Panc1 (cell line): ENCODE measurements at regions not wholly inside any gene's neighbourhood (a gene's known extent, or its start where the extent isn't known, plus 50 kb on each side); places are given as distances from the start of the nearest gene placed in this dataset.

Experiments used
- ATAC-seq: fragments of 200-7000 bp; cut with Tn5 transposase; 2 replicates; pipeline ENCODE4 v1.9.1; 2020; ENCODE audit warnings: mild to moderate bottlenecking, moderate library complexity
- BruUV-seq: library from RNA; stranded (reverse); fragments of 400-500 nt; replicated peaks from 2 replicates; lab custom pipeline; 2021; lab: Mats Ljungman, UMichigan
- CTCF ChIA-PET: fragments of 300-600 bp; sonication (Branson Sonifier 250); formaldehyde crosslinking; loops from one replicate; lab custom pipeline; 2022; ENCODE audit warnings: antibody characterized with exemption; lab: Charles Lee
- POLR2A ChIA-PET: fragments of 300-600 bp; sonication (Branson Sonifier 250); formaldehyde crosslinking; loops from one replicate; lab custom pipeline; 2022; ENCODE audit warnings: antibody characterized with exemption; lab: Charles Lee
- DNase-seq: peaks from one replicate; pipeline ENCODE4 v3.0.0-alpha.2; 2010; ENCODE audit warnings: low read depth, low spot score
- H3K27ac ChIP-seq: 2 replicates; pipeline ENCODE4 v1.5.1; 2011; ENCODE audit warnings: mild to moderate bottlenecking, low read length, inconsistent platforms
- H3K27me3 ChIP-seq: fragments of 200-500 bp; sonication (Bioruptor generic); 2 replicates; pipeline ENCODE4 v1.6.0; 2014; ENCODE audit warnings: low read length, inconsistent platforms; ENCODE audit not compliant: control insufficient read depth, insufficient read depth
- H3K36me3 ChIP-seq: fragments of 200-500 bp; sonication (Bioruptor generic); 2 replicates; pipeline ENCODE4 v1.5.1; 2014; ENCODE audit warnings: inconsistent platforms, mild to moderate bottlenecking, low read length, moderate library complexity; ENCODE audit not compliant: control insufficient read depth, insufficient read depth
- H3K4me1 ChIP-seq: 2 replicates; pipeline ENCODE4 v1.5.1; 2011; ENCODE audit warnings: inconsistent platforms, mild to moderate bottlenecking, low read length, moderate library complexity; ENCODE audit not compliant: control insufficient read depth, insufficient read depth
- H3K4me3 ChIP-seq, 2 experiments: 2 replicates each; pipeline ENCODE4 v1.5.1; 2011 to 2012; ENCODE audit warnings: low read depth in 2 of 2, low read length in 2 of 2, mild to moderate bottlenecking in 2 of 2, inconsistent platforms in 1 of 2, moderate library complexity in 1 of 2
- H3K9me3 ChIP-seq: fragments of 200-500 bp; sonication (Bioruptor generic); 2 replicates; pipeline ENCODE4 v1.5.1; 2014; ENCODE audit warnings: low read depth, mild to moderate bottlenecking, inconsistent platforms, low read length, moderate library complexity; ENCODE audit not compliant: control insufficient read depth, insufficient read depth
- CTCF ChIP-seq: fragments of 450-650 bp; IDR thresholded peaks from 2 replicates; pipeline ENCODE4 v1.5.1; 2017; ENCODE audit warnings: mild to moderate bottlenecking
- POLR2AphosphoS5 ChIP-seq: IDR thresholded peaks from 2 replicates; pipeline ENCODE4 v1.6.1; 2012; ENCODE audit warnings: mild to moderate bottlenecking, low read depth, low read length, moderate library complexity
- REST ChIP-seq, 2 experiments: IDR thresholded peaks; 2 replicates each; pipeline ENCODE4 v1.6.1; 2011 to 2012; ENCODE audit warnings: low read depth in 2 of 2, control low read depth in 1 of 2, low read length in 1 of 2, mild to moderate bottlenecking in 1 of 2, moderate library complexity in 1 of 2; ENCODE audit not compliant: insufficient read depth in 1 of 2
- SIN3A ChIP-seq: IDR thresholded peaks from 2 replicates; pipeline ENCODE4 v1.6.1; 2012; ENCODE audit warnings: low read depth, mild to moderate bottlenecking, low read length, moderate library complexity, borderline replicate concordance; ENCODE audit not compliant: insufficient read depth
- TCF7L2 ChIP-seq: IDR thresholded peaks from 2 replicates; pipeline ENCODE4 v1.6.1; 2011; ENCODE audit warnings: mild to moderate bottlenecking, low read depth, low read length, inconsistent platforms
- in situ Hi-C: cut with HindIII; loops from 2 replicates; pipeline ENCODE4 v1.10.0; 2016; ENCODE audit warnings: low sequenced_read_pairs, low pct_unique_long_range_greater_than_20kb
- intact Hi-C: fragments of 100-400 bp; cut with micrococcal nuclease; formaldehyde crosslinking; loops from one replicate; pipeline ENCODE4 v1.10.0; 2022; ENCODE audit not compliant: unreplicated experiment

- Histone ChIP-seq H3K36me3 (no peaks in the 10 kb centered on the region), H3K27ac (no peak overlapping the region), H3K27me3 (no peaks in the 10 kb centered on the region), H3K4me3 (no peak overlapping the region), H3K4me1 (no peaks in the 10 kb centered on the region), H3K9me3 (no peaks in the 10 kb centered on the region)
- DNase-seq (no peak), ATAC-seq (no peak)
- intact Hi-C loops (no loop called here), in situ Hi-C loops (no loop called here)
- ChIA-PET POLR2A (no interaction called here), CTCF (no interaction called here)
- TF ChIP-seq CTCF (no peak), REST (IDR thresholded peaks at IDR 0.05; ENCODE audit: insufficient read depth in 1 of 2, low read depth in 2 of 2, low read length in 1 of 2) (no peak), SIN3A (no peak), TCF7L2 (no peak), POLR2AphosphoS5 (no peak)
- no TSS peak for BruUV-seq
Measured at GRCh38 chr7:115505136-115505535, 525.4 kb downstream of the TFEC start.

GRCh38 chr7:115499956-115500355 is 530.6 kb downstream of the TFEC start:
- ATAC-seq (no peak), DNase-seq (no peak)
- ChIA-PET POLR2A (no interaction called here), CTCF (no interaction called here)
- Histone ChIP-seq H3K36me3 (no peaks in the 10 kb centered on the region), H3K4me1 (no peaks in the 10 kb centered on the region), H3K4me3 (no peak overlapping the region), H3K27me3 (no peaks in the 10 kb centered on the region), H3K27ac (no peak overlapping the region), H3K9me3 (no peaks in the 10 kb centered on the region)
- TF ChIP-seq CTCF, result no peak
- TF ChIP-seq POLR2AphosphoS5, result no peak
- TF ChIP-seq SIN3A, result no peak
- no peak for TF ChIP-seq TCF7L2
- TF ChIP-seq REST (IDR thresholded peaks at IDR 0.05; ENCODE audit: insufficient read depth in 1 of 2, low read depth in 2 of 2, low read length in 1 of 2), result no peak
- BruUV-seq, result no TSS peak
- in situ Hi-C loops, result no loop called here
- intact Hi-C loops, result no loop called here
